NCI-H345 (cell line): ENCODE measurements at regions not wholly inside any gene's neighbourhood (a gene's known extent, or its start where the extent isn't known, plus 50 kb on each side); places are given as distances from the start of the nearest gene placed in this dataset.
A peak's percentile ranks its signal among the peaks of the same experiment; 100 is the strongest.

Experiments
- DNase-seq: peaks from one replicate; lab custom pipeline; 2025; lab: John Stamatoyannopoulos, UW

DNA sequence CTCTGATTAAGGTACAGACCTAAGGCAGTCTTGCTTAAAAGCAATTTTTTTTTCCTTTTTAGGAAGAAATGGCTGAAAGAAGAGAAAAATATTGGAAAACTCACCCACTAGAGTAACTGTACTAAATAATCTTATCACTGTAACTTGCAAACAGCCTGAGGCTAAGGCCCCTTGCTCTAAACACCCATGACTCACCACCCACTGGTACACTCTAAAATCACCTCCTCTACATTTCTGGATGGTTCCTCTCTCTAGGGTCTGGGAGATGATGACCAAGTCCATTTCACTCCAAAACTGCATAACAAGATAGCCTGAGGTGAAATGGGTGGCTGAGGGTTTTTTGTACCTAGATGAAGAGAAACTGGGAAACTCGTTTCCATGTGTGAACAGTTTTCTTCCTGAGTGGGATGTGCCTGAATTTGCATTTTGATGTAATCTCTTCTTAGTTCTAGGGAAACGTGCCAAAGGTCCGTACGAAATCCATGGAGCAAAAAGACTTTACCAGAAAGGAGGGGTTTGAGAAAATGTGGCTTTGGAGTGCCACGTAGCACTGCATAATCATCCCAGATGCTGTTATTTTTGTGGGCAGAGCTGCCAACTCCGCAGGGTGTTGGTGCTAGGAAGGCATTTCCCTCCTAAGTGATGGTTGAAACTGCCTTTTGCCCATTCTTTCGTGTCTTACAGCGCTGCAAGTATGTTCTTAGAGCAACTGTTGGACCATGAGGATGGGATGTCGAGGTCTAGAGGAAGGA is 113.5 kb upstream of the C10orf90 start:
- DNase-seq = no peak

DNA sequence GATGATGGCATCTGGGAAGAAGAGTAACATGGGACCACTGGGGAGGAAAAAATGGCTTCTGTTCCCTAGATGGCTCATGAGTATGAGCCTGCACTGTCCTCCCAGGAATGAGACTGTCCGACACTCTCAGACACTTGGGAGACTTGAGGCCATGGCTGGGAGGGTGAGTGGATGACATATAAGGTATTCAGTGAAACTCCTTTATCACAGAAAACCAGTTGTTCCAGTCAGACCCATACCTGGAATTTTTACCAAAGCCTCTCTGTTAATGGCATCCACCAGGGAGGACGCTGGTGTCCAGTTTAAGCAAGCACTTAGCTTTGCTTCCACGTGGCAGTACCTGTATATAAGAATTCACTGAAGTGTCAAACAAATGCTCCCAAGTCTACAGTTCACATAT is 116.7 kb upstream of the C10orf90 start:
- no peak for DNase-seq

- no peak for DNase-seq
Measured at GRCh38 chr10:126795318-126795717, 109.9 kb upstream of the DOCK1 start.

- no peak for DNase-seq
Measured at GRCh38 chr10:126798649-126799048, 106.6 kb upstream of the DOCK1 start.

DNA sequence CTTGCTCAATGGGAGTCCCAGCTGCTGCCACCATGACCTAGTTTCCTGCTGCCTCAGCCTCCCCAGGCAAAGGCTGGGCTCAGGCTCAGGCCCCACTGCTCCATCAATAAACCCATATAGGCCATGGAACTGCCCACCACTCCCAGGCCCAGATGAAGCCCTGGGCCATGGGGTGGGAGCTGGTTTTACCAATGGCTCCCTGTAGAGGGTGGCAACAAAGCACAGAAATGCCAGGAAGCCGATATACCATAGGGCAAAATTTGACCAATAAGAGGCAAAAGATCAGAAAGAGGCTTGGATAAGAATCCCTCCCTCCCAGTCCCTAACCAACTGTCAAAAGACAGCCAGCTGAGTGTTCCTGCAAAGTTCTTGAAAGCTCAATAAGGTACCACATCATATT is 101.8 kb upstream of the DOCK1 start:
- no peak for DNase-seq

DNA sequence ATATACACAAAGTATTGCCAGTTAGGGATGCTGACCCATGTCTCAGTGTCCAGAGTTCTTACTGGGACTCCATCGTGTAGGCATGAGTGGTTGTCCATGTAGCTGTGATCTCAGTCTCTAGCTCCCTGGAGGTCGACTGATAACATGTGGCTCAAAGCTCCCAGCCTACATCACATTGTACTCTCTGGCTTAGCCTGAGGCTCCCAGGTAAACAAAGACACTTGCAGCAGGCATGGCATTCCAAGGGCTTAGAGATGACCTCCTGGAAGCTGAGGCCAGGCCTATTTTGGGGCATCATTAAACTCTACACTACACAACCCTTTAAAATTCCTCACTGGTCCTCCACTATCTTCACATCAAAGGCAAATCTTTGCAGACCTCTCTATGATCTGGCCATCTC is 100.8 kb upstream of the DOCK1 start:
- no peak for DNase-seq

GRCh38 chr10:126806498-126806897 is 98.7 kb upstream of the DOCK1 start:
- no peak for DNase-seq

DNA sequence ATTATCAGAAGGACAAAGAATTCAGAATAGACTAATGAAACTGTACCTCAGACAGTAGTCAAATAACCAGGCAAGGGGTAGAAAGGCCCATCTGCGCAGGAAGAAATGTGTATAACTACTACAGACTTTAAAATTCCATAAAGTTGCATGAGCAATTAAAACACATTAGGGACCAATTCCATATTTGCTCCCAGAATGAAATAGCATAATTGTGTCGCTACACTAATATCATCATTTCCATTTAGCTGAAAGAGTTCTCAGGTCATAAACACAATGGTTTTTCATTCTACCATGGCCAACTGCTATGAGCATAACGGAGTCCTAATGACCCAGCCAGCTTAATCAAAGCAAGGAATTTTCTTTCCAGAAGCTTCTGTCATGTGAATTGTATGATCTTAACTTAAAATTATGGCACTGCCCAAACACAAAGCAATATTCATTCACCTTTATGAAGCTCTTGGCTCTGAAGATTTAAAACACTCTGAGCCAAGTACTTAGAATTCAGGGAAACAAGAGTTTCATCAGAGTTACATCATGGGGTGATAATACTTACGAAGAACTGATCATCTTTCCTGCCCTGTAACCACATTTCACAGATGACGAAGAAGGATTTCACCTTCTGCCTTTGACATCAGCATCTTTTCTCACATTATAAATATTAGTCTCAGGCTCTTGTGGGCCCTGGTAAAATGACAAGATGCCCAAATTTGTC is 98.1 kb upstream of the DOCK1 start:
- no peak for DNase-seq

- DNase-seq = no peak
Measured at GRCh38 chr10:126808103-126808502, 97.1 kb upstream of the DOCK1 start.

- no peak for DNase-seq
Measured at GRCh38 chr10:126813432-126813831, 91.8 kb upstream of the DOCK1 start.

GRCh38 chr10:126833542-126833941 is 71.7 kb upstream of the DOCK1 start:
- no peak for DNase-seq

DNA sequence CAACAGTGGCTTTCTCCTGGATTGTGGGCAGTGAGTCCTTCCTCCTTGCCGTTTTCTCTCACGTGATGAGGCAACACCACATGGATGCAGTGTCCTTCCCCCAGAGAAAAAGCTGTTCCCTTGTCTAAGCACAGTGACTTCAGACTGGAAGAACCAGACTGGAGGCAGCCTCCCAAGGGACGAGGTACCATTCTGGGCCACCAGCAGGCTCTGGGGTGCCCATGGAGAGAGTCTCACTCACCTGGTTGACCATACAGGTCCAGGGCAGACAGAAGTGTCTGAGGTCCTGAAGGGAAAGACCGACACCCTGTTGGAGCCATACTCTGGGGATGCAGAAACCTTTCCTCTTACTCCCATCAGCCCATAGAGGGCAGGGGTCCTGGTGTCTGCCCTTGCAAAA is 69.2 kb upstream of the DOCK1 start:
- DNase-seq = no peak

DNA sequence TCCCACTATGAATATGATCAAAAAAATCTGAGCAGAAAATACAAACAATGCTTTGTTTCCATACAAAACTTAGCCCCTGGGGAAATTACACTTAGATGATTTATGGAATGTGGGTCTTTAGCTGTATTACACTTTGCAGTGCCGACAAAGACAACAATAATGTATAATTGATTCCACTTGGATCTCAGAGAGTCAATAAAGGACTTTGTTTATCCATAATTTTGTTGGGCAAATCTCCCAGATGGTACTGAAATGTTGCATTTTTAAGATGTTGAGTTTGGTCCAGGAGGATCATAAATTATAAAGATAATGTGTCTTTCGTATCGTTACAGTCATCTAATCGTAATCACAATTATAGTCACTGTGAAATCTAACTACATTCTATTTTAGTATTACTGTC is 66.9 kb upstream of the DOCK1 start:
- DNase-seq = peak; percentile 3

GRCh38 chr10:126839094-126839761 is 66.0 kb upstream of the DOCK1 start:
- peak; percentile 80 for DNase-seq

- DNase-seq = no peak
Measured at GRCh38 chr10:126840576-126841135, 64.6 kb upstream of the DOCK1 start.

- DNase-seq = no peak
Measured at GRCh38 chr10:126841341-126841895, 63.8 kb upstream of the DOCK1 start.

DNA sequence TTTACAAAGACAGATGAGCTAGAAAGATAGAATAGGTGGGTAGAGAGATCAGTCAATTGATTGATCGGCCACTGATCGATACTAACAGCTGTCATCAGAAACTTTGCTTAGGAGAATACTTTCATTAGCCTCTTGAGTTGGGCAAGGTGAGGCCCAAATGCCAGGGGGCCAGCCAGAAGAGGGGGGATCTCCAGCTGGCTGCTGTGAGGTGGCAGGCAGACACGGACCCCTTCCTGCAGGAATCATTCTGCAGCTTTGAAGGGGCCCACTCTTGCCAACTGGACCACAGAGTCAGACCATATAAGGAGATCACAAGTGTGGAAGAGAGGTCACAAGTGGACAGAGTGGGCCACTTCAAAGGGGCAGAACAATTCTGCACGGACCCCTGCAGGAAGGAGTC is 62.9 kb upstream of the DOCK1 start:
- DNase-seq = no peak

GRCh38 chr10:126842836-126843235 is 62.4 kb upstream of the DOCK1 start:
- no peak for DNase-seq

GRCh38 chr10:126843299-126843934 is 61.8 kb upstream of the DOCK1 start:
- DNase-seq = no peak

DNA sequence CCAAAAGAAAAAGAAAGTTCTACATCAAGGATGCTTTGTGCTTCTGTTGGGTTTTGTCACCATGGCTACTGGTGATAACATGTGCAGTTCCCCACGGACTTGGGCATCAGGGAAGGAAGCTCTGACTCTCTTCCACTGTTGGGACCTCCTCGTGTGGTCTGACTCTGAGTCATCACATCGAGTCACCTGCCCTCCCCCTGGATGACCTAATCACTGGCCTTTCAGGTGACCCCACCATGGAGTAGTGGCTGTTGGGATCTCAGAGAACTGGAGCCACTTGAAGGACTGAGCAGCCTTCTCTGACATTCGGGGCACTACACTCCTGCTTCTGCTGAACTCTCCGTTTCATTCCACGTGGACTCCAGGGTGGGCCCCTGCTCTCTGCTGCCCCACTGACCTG is 60.8 kb upstream of the DOCK1 start:
- DNase-seq = no peak

- no peak for DNase-seq
Measured at GRCh38 chr10:126846469-126846868, 58.8 kb upstream of the DOCK1 start.

- no peak for DNase-seq
Measured at GRCh38 chr10:126846959-126847358, 58.3 kb upstream of the DOCK1 start.
